ENCODE measurements at regions not wholly inside any gene's neighbourhood (a gene's known extent, or its start where the extent isn't known, plus 50 kb on each side); places are given as distances from the start of the nearest gene placed in this dataset.

DNA sequence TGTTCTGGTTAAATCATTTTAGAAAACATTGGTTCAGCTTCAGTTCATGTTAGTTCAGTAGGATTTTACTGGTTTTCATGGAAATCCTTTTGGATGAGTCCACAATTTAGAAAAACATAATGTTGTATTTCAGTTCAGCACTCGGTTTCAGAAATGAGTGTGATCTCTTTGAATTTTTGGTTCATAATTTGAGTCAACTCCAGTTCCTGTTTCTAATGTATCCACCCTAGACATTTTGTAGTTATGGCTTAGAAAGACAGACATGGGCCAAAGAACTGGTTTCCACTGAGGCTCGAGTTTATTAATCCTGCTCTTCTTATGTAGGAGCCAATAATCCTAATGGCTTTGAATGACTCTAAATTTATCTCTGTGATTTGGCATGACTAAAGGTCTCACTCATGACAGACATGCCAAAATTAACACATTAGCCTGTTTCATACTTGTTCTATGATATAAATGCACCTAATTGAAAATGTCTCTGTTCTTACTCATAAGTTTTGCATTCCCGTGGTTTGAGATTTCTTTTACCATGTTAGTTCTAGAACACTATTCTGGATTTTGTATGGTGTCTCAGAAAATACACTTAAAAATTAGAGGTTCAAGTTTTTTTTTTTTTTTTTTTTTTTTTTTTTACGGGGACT is 82.3 kb upstream of the SPRED2 start:
- Histone ChIP-seq H3K27ac (no peak overlapping the region), H3K36me3 (no peaks in the 10 kb centered on the region), H3K4me3 (no peak overlapping the region), H3K27me3 (replicated peaks; ENCODE audit: insufficient read depth) (no peaks in the 10 kb centered on the region), H3K4me1 (ENCODE audit: control insufficient read depth in 1 of 2, low read depth in 2 of 2) (no peaks in the 10 kb centered on the region), H3K9me3 (no peaks in the 10 kb centered on the region)
- DNase-seq (ENCODE audit: low spot score): no peak
- no peak for ATAC-seq (ENCODE audit: insufficient number of reproducible peaks, low FRiP score, low read depth)
- TF ChIP-seq, protein P1, sequence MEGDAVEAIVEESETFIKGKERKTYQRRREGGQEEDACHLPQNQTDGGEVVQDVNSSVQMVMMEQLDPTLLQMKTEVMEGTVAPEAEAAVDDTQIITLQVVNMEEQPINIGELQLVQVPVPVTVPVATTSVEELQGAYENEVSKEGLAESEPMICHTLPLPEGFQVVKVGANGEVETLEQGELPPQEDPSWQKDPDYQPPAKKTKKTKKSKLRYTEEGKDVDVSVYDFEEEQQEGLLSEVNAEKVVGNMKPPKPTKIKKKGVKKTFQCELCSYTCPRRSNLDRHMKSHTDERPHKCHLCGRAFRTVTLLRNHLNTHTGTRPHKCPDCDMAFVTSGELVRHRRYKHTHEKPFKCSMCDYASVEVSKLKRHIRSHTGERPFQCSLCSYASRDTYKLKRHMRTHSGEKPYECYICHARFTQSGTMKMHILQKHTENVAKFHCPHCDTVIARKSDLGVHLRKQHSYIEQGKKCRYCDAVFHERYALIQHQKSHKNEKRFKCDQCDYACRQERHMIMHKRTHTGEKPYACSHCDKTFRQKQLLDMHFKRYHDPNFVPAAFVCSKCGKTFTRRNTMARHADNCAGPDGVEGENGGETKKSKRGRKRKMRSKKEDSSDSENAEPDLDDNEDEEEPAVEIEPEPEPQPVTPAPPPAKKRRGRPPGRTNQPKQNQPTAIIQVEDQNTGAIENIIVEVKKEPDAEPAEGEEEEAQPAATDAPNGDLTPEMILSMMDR (IDR thresholded peaks at IDR 0.05): no peak

- no peaks in the 10 kb centered on the region for H3K27me3 ChIP-seq (replicated peaks; ENCODE audit: insufficient read depth)
- ATAC-seq (ENCODE audit: insufficient number of reproducible peaks, low FRiP score, low read depth): no peak
- H3K4me1 ChIP-seq (ENCODE audit: control insufficient read depth in 1 of 2, low read depth in 2 of 2): no peaks in the 10 kb centered on the region
- no peaks in the 10 kb centered on the region for H3K9me3 ChIP-seq
- no peaks in the 10 kb centered on the region for H3K36me3 ChIP-seq
- no peak overlapping the region for H3K27ac ChIP-seq
- no peak for DNase-seq (ENCODE audit: low spot score)
- TF ChIP-seq, protein P1 (IDR thresholded peaks at IDR 0.05): no peak
- H3K4me3 ChIP-seq: no peak overlapping the region
Observed at GRCh38 chr2:65512783-65513182, 80.4 kb upstream of the SPRED2 start.

DNA sequence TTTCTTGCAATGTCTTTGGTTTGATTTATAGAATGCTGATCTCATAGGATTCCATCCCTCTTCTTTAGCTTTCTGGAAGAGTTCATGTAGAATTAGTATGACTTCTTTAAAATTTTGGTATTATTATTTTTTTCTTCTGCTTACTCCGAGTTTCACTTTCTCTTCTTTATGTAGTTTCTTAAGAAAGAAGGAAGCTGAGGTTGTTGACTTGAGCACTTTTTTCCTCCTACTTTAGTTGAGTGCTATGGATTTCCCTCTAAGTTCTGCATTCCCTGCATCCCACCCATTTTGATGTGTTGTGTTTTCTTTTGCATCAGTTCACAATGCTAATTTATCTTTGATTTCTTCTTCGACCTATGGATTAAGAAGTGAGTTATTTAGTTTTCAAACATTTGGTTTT is 78.9 kb upstream of the SPRED2 start:
- H3K27me3 ChIP-seq (replicated peaks; ENCODE audit: insufficient read depth): no peaks in the 10 kb centered on the region
- TF ChIP-seq, protein P1 (IDR thresholded peaks at IDR 0.05): no peak
- H3K4me3 ChIP-seq: no peak overlapping the region
- no peak overlapping the region for H3K27ac ChIP-seq
- no peaks in the 10 kb centered on the region for H3K9me3 ChIP-seq
- no peaks in the 10 kb centered on the region for H3K4me1 ChIP-seq (ENCODE audit: control insufficient read depth in 1 of 2, low read depth in 2 of 2)
- DNase-seq (ENCODE audit: low spot score) (no peak), ATAC-seq (ENCODE audit: insufficient number of reproducible peaks, low FRiP score, low read depth) (no peak)
- no peaks in the 10 kb centered on the region for H3K36me3 ChIP-seq

GRCh38 chr2:65508225-65508624 is 75.8 kb upstream of the SPRED2 start:
- Histone ChIP-seq H3K9me3 (no peaks in the 10 kb centered on the region), H3K36me3 (no peaks in the 10 kb centered on the region), H3K4me1 (ENCODE audit: control insufficient read depth in 1 of 2, low read depth in 2 of 2) (no peaks in the 10 kb centered on the region), H3K27ac (no peak overlapping the region), H3K27me3 (replicated peaks; ENCODE audit: insufficient read depth) (no peaks in the 10 kb centered on the region), H3K4me3 (no peak overlapping the region)
- DNase-seq (ENCODE audit: low spot score): no peak
- ATAC-seq (ENCODE audit: insufficient number of reproducible peaks, low FRiP score, low read depth): no peak
- TF ChIP-seq, protein P1 (IDR thresholded peaks at IDR 0.05): no peak

GRCh38 chr2:65507102-65508069 is 75.0 kb upstream of the SPRED2 start:
- Histone ChIP-seq H3K27ac (no peak overlapping the region), H3K27me3 (replicated peaks; ENCODE audit: insufficient read depth) (no peaks in the 10 kb centered on the region), H3K4me1 (ENCODE audit: control insufficient read depth in 1 of 2, low read depth in 2 of 2) (no peaks in the 10 kb centered on the region), H3K36me3 (no peaks in the 10 kb centered on the region), H3K4me3 (no peak overlapping the region), H3K9me3 (no peaks in the 10 kb centered on the region)
- DNase-seq (ENCODE audit: low spot score) (no peak), ATAC-seq (ENCODE audit: insufficient number of reproducible peaks, low FRiP score, low read depth) (no peak)
- TF ChIP-seq, protein P1 (IDR thresholded peaks at IDR 0.05): no peak
